ENCODE measurements at regions not wholly inside any gene's neighbourhood (a gene's known extent, or its start where the extent isn't known, plus 50 kb on each side); places are given as distances from the start of the nearest gene placed in this dataset.

DNA sequence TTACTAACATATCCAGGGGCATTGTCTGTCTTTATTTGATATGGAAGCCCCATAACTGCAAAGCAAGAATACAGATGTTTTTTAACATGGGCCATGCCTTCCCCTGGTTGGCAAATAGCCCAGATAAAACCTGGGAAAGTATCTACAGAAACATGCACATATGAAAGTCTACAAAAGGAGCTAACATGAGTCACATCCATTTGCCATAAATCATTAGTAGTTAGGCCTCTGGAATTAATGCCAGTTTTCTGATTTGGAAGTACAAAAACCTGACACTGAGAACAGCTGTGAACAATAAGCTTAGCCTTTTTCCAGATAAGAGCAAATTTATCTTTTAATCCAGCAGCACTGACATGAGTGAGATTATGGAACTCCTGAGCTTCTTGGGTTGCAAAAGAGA is 418.0 kb upstream of the IMPG1 start:
- DNase-seq: no peak

- DNase-seq: no peak
These were observed 408.6 kb upstream of the IMPG1 start for GRCh38 chr6:76481101-76481500.

GRCh38 chr6:76472858-76473257 is 400.4 kb upstream of the IMPG1 start:
- no peak for DNase-seq

GRCh38 chr6:76466286-76466685 is 393.8 kb upstream of the IMPG1 start:
- DNase-seq: no peak

DNA sequence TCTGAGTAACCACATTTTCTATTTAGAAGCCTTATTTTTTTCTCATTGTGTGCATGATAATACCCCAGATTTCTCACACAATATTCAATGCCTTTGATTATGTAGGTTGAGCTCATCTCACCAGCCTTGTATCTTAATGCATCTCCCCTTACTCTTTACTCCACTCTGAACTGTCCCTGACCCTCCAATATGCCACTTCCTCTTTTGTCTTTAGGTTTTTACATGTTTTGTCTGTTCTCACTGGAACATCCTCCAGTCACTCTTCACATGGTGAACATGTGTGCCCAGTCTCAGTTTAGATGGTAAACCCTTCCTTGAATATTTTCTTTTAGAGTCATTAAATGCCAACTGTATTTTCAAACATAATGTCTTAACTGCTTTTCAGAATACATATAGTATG is 392.9 kb upstream of the IMPG1 start:
- no peak for DNase-seq

GRCh38 chr6:76453270-76453669 is 380.8 kb upstream of the IMPG1 start:
- DNase-seq: no peak

- DNase-seq: no peak
These were observed 379.7 kb upstream of the IMPG1 start for GRCh38 chr6:76451926-76452709.

GRCh38 chr6:76448109-76448508 is 375.6 kb upstream of the IMPG1 start:
- DNase-seq: no peak

DNA sequence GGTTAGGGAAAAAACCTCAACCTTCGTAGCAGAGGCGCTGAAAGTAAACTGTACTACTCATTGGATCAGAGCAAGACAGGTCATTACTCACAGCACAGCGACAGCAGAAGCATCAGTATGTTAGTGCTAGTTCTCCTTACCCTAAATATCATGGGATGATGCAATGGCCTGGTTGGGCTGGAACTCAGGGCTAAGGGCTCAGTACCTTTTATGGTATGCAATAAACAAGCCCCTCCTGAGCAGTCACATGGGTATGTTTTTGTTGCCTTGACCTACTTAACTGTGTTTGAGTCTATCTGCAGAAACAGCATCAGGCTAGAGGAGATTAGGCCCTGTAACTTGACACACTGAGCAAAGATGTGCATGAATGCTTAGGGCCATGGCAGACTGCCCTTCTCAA is 369.4 kb upstream of the IMPG1 start:
- DNase-seq: no peak

GRCh38 chr6:76439811-76440210 is 367.3 kb upstream of the IMPG1 start:
- no peak for DNase-seq

DNA sequence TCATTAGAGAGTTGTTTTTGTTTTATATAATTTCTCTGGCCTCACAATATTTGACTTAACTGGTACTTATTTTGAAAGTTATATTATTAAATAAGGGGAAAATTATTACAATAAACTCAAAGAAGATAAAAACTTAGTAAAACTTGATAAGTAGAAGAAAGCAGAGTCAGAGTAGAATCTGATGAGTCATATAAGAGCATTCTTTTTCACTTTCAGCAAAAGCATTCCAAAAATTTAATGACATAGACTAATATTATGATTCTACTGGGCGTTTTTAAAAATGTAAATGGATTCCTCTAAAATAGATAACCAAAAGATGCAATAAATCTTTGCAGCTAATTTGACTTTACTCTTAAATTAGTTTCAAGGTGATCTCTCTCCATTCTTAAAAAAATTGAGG is 366.3 kb upstream of the IMPG1 start:
- no peak for DNase-seq

- DNase-seq: no peak
These were observed 362.7 kb upstream of the IMPG1 start for GRCh38 chr6:76435174-76435573.

DNA sequence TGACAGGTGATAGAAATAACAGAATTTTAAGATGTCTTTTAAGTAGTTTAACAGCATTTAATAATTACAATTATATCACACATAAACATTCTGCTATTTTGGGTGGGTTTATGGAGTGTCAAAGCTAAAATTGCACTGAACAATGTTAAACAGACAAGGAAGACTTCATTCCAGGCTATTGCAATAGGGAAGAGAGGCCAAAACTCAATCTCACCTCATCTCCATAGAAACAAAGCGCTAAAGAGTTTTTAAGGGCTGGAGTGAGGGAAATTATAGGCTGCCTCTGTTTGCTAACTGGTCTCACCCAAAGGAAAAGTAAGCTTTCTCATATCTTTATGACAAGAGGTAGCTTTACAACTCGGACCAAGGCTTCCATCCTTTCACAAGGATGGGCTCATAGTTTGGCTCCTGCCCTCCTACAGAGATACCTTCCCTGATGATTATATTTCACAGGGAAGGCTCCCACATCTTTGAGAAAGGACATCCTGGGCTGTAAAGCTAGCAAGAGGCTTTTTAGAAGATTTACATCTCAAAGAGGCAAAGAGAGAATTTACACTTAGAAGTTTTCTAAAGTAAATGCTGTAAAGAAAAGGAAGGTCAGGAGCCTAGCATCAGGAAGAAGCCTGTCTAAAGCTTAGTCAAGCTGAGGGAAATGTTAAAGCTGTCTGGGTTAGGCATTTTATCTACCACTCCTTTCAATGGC is 350.2 kb upstream of the IMPG1 start:
- DNase-seq: no peak

DNA sequence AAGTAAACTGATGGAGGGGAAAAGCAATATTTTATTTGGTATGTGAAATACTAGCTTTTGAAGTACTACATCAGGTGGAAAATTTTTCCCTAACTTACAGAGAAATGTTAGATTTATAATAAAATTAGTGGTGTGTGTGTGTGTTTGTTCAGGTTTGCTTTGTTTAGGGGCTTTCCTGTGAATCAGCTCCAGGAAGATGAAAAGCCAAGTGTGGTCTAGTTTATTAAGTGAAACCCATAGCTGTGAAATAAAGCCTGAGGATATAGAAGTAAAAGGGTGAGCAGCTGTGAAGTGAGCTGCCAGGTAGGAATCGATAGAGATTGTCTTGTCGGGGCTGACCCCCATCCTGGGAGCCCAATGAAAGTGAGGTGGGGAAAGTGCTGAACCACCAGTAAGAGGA is 347.6 kb upstream of the IMPG1 start:
- DNase-seq: no peak

DNA sequence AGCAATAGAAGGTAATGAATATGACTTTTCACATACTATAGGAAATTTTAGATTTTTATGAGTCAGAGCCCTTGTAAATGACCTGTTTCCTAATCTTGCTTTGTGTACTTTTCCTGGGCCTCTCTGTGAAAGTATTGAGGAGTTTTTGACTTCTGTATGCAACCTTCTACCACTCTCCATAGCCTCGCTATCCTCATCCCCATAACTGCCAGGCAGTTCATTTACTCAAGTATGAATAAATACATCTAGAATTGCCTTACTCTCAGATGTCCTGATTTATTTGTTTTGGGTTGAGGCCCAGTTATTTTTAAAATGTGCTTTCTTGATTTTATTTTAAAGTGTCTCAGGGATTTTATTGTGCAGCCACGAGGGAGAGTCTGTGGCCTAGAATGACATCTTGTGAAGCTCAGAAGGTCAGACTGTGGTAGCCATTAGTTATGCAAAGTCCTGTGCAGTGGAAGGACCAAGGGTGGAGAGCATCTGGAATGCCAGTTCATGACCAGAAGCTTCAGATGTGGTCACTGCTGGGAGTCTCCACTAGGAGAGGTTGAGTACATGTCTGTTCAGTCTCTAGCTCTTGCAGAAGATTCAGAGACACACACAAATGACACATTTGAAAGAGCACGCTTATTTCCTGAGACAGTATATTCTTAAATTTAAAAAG is 346.2 kb upstream of the IMPG1 start:
- no peak for DNase-seq

GRCh38 chr6:76416821-76417605 is 344.6 kb upstream of the IMPG1 start:
- DNase-seq: no peak

DNA sequence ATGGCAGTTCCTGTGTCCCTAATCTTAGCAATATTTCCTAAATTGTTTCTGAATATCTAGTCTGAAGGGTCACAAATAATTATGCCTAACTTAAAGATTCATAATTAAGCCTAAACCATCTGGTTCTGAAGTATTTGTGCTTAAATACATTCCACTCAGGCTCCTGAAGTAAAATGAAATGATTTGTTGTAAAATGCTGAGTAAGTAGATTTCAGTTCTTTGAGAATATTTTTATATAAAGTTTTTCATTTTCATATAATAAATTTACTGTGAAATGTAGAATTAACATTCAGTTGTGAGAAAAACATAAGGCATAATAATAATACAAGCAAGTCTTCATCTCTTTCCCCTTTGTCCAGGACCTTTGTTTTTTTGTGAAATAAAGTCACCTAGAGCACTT is 330.6 kb upstream of the IMPG1 start:
- DNase-seq: no peak

DNA sequence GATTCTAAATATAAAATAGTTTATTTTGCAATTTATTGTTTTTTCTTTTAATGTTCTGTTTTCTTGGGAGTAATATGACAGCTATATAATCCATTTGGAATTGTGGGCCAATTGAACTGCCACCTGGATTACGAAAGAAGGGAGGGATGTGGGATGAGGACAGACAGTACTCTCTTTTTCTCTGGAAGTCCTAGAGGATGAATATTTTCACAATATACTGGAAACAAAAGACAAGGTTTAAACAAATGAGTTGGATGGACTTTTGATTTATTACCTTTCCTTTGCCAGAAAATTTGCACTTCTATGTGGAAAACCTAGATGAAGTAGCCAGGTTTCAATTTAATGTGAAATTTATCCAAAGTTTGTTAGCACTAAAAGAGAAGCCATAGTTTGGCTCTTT is 325.5 kb upstream of the IMPG1 start:
- DNase-seq: no peak

DNA sequence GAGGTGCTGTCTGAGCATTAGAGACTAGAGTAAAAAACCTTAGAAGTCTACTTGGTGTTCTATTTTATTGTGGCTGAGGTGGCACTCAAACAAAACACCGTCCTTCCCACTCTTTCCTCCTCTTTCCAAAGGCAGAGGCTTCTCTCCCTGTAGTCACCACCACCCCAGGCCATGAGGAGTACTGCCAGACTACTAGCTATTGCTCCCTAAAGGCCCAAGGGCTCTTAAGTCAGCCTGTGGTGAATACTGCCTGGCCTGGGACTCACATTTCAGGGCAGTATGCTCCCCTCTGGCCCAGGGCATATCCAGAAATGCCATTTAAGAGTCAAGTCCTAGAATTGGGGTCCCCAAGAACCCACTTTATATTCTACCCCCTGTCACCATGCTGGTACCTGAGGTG is 309.7 kb upstream of the IMPG1 start:
- no peak for DNase-seq

- no peak for DNase-seq
These were observed 309.1 kb upstream of the IMPG1 start for GRCh38 chr6:76381612-76382011.

DNA sequence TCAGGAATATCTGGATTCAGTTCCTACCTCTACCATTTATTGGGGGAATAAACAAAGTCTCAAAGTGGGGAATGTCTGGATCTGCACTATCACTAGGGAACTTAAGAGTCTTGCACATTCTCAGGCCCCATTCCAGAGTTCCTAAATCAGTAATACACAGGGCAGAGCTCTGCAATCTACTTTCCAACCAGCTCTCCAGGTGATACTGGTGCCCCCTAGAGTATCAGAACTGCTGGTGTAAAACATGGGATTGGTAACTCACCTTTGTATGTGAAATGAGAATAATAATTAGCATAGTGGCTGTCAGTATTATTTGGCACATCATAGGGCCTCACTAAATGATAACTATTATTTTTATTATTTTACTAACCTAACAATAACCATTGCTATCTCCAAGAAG is 278.8 kb upstream of the IMPG1 start:
- no peak for DNase-seq

DNA sequence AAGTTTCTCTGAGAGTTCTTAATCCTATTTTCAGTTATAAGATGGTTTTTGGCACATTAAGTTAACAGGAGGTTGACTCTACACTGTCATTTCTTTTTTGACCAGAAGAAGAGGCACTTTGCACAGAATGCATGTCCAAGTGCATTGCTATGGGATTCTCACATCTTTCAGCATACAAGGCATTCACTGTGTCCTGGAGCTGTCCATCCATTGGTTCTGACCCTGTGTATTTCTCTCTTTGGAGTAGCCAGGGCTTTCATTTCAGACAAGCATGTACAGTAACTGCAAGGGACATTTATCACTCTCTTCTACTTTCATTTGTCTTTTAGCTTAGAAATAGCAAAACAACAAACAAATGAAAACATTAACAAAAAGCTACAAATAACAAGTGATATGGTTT is 275.1 kb upstream of the IMPG1 start:
- DNase-seq: no peak

DNA sequence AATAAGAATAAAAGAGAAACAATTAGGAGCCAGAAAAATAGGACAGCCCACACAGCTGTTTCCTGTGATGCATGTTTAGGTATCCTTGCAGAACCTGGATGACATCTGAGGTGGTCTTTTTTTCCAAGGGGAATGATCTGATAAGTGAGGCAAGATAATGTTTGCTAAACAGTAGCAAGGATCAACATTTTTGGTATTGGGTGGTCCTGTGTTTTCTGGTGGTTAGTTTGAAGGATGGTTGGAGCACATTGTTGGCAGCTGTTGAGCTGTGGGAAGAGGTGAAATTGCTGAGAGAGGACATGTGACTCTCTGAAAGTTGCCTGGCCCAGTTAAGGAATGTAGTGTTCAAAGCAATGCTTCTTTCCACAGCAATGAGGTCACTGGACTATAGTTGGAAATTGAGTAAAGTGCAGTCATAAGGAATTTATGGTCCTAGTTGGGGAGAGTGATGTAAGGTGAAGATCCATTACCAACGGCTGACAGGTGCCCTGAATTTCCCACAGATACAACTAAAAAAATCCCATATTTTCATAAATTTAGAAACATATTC is 270.2 kb upstream of the IMPG1 start:
- no peak for DNase-seq

Data from activated CD4-positive, alpha-beta T cell treated with anti-CD3 and anti-CD28 coated beads, Interleukin-2, Interleukin-6, amounts not matched to agents 100 ng/mL and 50 ng/mL, durations not matched to agents 16 hours and 8 hours (primary cell).